LNCaP clone FGC (cell line): ENCODE measurements at regions not wholly inside any gene's neighbourhood (a gene's known extent, or its start where the extent isn't known, plus 50 kb on each side); places are given as distances from the start of the nearest gene placed in this dataset.
"Not testable (repeated sequence)": the region's sequence is repeated elsewhere in the genome, so short reads cannot be mapped to it uniquely, and the experiment has no call there.

Experiments used
- DNase-seq: peaks from one replicate; pipeline ENCODE4 v3.0.0-alpha.2; 2011; ENCODE audit warnings: low read depth
- H3K4me3 ChIP-seq: 2 replicates; pipeline ENCODE4 v1.5.1; 2011; ENCODE audit warnings: mild to moderate bottlenecking, low read depth, low read length, control low read depth
- CTCF ChIP-seq: IDR thresholded peaks from 2 replicates; pipeline ENCODE4 v1.5.1; 2012; ENCODE audit warnings: mild to moderate bottlenecking; ENCODE audit not compliant: control insufficient read depth, insufficient read depth; ENCODE audit errors: extremely low read depth

- DNase-seq: no peak
- no peak for TF ChIP-seq CTCF
Observed at GRCh38 chr2:109692013-109692743, 78.0 kb downstream of the SOWAHC start.

GRCh38 chr2:109692831-109693230 is 78.7 kb downstream of the SOWAHC start:
- DNase-seq, H3K4me3 ChIP-seq: not testable (repeated sequence)

More at GRCh38 chr2:109692013-109692743, 78.0 kb downstream of the SOWAHC start:
- H3K4me3 ChIP-seq: no peak overlapping the region

- DNase-seq, H3K4me3 ChIP-seq: not testable (repeated sequence)
Observed at GRCh38 chr2:109693292-109693691, 79.1 kb downstream of the SOWAHC start.

- DNase-seq: no peak
- no peak overlapping the region for H3K4me3 ChIP-seq
- TF ChIP-seq CTCF: no peak
Observed at GRCh38 chr2:109694190-109694589, 80.0 kb downstream of the SOWAHC start.

- no peak for TF ChIP-seq CTCF
- H3K4me3 ChIP-seq: no peak overlapping the region
- DNase-seq: no peak
Observed at GRCh38 chr2:109695290-109695689, 81.1 kb downstream of the SOWAHC start.

- DNase-seq: no peak
- no peak overlapping the region for H3K4me3 ChIP-seq
- no peak for TF ChIP-seq CTCF
Observed at GRCh38 chr2:109699646-109700045, 85.5 kb downstream of the SOWAHC start.

GRCh38 chr2:109700680-109701274 is 86.6 kb downstream of the SOWAHC start:
- TF ChIP-seq CTCF: no peak
- DNase-seq: no peak
- H3K4me3 ChIP-seq: no peak overlapping the region

GRCh38 chr2:109701362-109701761 is 87.2 kb downstream of the SOWAHC start:
- no peak for TF ChIP-seq CTCF
- no peak overlapping the region for H3K4me3 ChIP-seq
- DNase-seq: no peak
